GM21529 (cell line): ENCODE measurements at regions not wholly inside any gene's neighbourhood (a gene's known extent, or its start where the extent isn't known, plus 50 kb on each side); places are given as distances from the start of the nearest gene placed in this dataset.
"Not testable (repeated sequence)": the region's sequence is repeated elsewhere in the genome, so short reads cannot be mapped to it uniquely, and the experiment has no call there.

Experiments
- ATAC-seq: cut with Tn5 transposase; IDR thresholded peaks from one replicate; pipeline ENCODE4 v1.9.1; 2021; ENCODE audit not compliant: unreplicated experiment

DNA sequence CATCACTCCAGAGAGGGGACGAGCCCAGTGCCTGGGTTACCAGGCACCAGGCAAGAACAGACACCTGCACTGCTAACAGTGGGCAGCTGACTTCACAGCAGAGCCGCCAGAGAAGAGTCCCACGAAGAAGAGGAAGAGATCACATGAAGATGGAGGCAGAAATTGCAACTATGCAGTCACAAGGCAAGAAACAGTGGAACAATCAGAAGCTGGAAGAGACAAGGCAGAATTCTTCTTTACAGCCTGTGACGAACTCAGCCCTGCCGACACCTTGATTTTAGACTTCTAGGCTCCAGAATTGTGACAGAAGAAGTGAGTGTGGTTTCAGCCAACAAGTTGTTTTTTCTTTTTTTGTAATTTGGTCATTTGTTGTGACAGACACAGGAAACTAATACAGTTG is 59.2 kb downstream of the IL12A start:
- no peak for ATAC-seq

GRCh38 chr3:160049038-160049437 is 60.4 kb downstream of the IL12A start:
- ATAC-seq: no peak

DNA sequence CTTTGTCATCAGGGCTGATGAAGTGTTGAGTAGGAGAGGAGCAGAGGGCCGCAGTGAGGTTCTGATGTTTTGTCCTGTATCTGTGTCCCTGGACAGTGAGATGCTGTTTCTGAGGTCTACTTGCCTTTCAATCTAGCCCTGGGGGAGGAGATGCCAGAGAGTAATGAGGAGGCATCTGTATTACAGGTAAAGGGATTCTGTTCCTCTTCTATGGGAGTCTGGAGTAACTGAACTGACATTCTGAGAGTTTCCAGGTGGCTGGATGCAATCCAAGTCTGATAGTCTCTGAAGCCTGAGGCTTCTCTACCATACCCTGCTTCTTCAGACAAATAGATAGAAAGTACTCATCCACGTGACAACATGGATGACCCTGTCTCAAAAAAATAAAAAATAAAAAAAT is 60.9 kb downstream of the IL12A start:
- ATAC-seq: no peak

- ATAC-seq: no peak
Measured at GRCh38 chr3:160049988-160050387, 61.4 kb downstream of the IL12A start.

GRCh38 chr3:160052385-160053047 is 63.9 kb downstream of the IL12A start:
- no peak for ATAC-seq

GRCh38 chr3:160053048-160053391 is 64.4 kb downstream of the IL12A start:
- no peak for ATAC-seq

GRCh38 chr3:160054862-160055261 is 66.2 kb downstream of the IL12A start:
- not testable (repeated sequence) for ATAC-seq

GRCh38 chr3:160055659-160056058 is 67.0 kb downstream of the IL12A start:
- no peak for ATAC-seq

DNA sequence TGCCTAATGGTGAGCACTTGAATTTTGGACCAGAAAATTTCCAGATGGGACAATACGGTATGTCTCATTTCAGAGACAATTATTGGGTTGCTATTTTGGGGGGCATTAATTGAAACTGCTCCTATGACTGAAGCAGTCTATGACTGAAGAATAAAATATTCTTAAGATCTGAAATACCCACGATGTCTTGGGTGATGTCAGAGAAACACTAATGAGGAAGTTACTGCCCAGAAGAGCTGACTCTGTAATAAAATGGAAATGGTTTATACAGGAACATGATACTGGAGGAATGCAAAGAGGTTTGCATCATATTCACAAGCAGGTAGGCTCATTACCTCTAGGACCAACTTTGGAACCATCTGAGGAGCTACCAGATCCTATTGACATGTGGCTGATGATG is 68.7 kb downstream of the IL12A start:
- no peak for ATAC-seq

DNA sequence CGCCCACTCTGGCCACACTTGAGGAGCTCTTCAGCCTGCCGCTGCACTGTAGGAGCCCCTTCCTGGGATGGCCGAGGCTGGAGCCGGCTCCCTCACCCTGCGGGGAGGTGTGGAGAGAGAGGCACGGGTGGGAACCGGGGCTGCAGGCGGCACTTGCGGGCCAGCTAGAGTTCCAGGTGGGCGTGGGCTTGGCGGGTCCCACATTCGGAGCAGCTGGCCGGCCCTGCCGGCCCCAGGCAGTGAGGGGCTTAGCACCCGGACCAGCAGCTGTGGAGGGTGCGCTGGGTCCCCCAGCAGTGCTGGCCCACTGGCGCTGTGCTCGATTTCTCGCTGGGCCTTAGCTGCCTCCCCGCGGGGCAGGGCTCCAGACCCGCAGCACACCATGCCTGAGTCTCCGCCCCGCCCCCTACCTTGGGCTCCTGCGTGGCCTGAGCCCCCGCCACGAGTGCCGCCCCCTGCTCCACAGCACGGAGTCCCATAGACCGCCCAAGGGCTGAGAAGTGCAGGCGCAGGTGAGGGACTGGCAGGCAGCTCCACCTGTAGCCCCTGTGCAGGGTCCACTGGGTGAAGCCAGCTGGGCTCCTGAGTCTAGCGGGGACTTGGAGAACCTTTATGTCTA is 71.9 kb downstream of the IL12A start:
- ATAC-seq: no peak

GRCh38 chr3:160061525-160061924 is 72.9 kb downstream of the IL12A start:
- ATAC-seq: no peak

DNA sequence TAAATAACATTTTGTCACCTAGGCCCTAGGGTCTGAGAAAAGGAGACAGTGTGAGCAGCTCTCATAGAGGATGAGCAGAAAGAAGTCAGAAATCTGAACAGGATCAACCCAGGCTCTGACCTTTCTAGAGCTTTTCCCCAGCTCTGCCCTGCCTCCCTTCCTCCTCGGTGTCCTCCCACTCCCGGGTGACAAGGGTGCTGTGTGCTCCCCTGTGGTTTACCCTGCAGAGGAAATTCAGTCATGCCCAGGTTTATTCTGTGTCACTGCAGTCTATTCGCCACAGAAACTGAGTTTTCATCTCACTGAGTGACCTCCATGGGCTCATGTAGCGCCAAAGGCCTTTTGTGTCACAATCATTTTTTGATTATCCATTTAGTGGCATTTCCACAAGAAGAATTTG is 76.6 kb downstream of the IL12A start:
- no peak for ATAC-seq

GRCh38 chr3:160065786-160066185 is 77.2 kb downstream of the IL12A start:
- ATAC-seq: no peak

DNA sequence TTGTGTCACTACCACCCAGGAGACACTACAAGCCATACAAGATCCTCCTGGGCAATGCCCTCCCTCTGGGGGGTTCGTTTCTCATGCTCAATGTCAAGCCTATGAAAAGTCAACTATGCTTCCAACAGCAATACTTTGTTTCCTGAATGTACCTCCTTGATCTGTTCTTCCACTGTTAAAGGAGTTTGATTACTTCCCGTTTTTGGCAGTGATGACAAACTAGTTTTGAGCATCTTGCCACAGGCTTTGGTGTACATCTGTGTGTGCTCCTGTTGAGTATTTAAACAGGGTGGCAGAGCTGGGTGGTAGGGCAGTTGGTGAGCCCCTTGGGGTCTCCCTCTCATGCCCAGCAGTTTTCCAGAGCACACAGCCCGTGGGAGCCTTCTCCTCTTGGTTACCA is 81.4 kb downstream of the IL12A start:
- ATAC-seq: no peak

GRCh38 chr3:160076519-160076918 is 87.9 kb downstream of the IL12A start:
- no peak for ATAC-seq

GRCh38 chr3:160078533-160078932 is 89.9 kb downstream of the IL12A start:
- no peak for ATAC-seq

- no peak for ATAC-seq
Measured at GRCh38 chr3:160081958-160082533, 93.4 kb downstream of the IL12A start.

- ATAC-seq: no peak
Measured at GRCh38 chr3:160084998-160085397, 96.4 kb downstream of the IL12A start.

- no peak for ATAC-seq
Measured at GRCh38 chr3:160088492-160089137, 100.0 kb downstream of the IL12A start.

DNA sequence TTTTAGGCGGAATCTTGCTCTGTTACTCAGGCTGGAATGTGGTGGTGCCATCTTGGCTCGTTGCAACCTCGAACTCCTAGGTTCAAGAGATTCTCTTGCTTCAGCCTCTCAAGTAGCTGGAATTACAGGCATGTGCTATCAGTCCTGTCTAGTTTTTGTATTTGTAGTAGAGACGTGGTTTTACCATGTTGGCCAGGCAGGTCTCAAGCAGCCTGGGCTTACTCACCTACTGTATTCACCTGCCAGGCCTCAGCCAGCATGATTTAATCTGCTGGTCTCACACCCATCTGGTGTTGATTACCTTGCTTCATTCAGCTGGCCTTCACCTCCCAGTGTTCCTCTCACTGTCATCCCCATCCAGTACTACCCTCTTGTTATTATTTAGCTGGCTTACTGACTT is 102.0 kb downstream of the IL12A start:
- ATAC-seq: no peak

DNA sequence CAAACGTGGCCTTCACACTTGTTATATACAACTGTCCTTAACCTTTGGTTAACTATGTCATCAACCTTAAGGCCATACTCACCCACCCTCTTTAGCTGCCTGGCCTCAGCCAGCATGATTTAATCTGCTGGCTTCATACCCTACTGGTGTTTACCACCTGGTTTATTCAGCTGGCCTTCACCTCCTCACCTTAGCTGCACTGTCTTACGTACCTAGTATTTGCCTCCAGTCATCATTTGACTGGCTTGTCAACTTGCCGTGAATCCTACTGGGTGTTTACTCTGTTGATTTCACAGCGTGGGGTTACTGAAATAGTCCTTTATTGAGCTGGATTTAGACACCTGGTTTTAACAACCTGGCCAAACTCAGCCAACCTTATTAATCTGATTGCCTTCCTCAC is 102.8 kb downstream of the IL12A start:
- ATAC-seq: no peak

DNA sequence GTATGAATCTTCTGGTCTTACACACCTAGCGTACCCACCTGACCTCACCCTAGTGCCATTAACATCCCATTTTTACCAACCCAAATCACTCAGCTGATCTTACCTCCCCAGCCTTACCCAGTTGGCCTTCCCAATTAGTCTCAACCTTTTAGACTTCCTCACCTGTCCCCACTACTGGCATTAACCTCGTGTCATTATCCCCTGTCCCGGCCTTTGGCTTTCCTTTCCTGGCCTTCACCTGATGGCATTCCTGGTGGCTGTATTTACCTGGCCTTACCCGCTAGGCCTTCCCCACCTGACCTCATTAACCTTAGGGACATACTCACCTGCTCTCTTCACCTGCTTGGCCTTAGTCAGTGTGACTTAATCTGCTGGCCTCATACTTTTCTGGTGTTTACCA is 104.1 kb downstream of the IL12A start:
- ATAC-seq: no peak
